AG08395 (cell line): ENCODE measurements at regions not wholly inside any gene's neighbourhood (a gene's known extent, or its start where the extent isn't known, plus 50 kb on each side); places are given as distances from the start of the nearest gene placed in this dataset.

Experiments used
- DNase-seq: peaks from one replicate; pipeline ENCODE4 v3.0.0; 2012; ENCODE audit warnings: mixed read lengths, low spot score

DNA sequence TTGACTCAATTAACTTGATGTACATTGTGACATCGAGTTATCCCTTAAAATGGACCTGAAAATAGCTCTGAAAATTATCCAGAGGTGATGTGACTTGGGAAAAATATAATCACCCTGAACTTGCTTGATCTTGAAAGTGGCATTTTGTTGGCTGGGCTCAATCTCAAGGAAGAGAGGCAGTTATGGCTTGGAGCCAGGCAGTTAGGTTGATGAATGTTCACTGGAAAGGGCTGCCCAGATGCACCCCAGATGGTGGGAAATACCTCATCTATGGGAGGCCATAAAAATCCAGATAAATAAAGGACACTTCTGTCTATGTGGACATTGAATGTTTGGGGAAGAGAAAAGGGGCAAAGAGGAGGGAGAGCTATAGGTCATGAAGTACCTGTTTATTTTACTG, 55.7 kb upstream of the OR5AN1 start:
- DNase-seq, result no peak

DNA sequence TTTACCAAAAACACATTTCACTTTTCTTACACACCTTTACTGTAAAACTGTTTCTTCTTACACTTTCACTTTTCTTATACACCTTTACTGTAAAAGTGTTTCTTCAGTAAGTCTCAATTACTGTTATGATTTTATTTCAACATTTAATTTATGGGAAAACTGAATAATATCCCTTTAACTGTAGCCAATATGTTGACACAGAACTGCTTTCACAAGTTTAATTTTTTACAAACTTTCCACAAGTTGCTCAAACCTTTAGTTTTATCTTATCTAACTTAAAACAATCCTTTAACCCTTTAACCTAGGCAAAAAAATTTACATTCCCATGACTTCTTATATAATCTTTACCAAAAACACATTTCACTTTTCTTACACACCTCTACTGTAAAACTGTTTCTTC, 63.3 kb upstream of the OR5AN1 start:
- no peak for DNase-seq

DNA sequence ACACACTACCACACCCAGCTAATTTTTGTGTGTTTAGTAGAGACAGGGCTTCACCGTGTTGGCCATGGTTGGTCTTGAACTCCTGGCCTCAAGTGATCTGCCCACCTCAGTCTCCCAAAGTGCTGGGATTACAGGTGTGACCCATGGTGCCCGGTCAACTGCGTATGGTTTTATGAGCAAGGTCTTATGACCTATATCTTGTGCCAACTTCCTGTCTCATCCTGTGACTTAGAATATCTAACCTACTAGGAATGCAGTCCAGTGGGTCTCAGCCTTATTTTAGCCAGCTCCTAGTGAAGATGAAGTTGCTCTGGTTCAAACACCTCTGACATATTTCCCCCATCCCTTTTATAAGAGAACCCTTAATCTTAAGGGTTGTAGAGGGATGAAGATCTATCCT, 66.1 kb upstream of the OR5AN1 start:
- DNase-seq, result no peak

DNA sequence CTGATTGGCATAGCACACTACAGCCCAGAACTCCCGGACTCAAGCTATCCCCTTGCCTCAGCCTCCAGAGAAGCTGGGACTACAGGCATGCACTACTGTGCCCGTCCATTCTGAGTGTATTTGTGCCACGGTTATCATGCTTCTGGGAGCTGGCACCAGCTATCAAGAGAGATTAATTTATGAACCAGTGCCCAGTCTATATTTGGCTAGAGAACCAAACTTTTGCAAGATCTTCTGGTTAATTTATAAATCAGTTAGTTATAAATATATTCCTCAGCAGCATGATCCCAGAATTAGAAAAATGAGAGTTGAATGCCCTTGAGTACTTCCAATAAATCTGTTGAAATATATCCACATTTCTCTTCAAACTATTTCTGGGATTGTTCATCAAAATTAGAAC, 67.5 kb upstream of the OR5AN1 start:
- no peak for DNase-seq

DNA sequence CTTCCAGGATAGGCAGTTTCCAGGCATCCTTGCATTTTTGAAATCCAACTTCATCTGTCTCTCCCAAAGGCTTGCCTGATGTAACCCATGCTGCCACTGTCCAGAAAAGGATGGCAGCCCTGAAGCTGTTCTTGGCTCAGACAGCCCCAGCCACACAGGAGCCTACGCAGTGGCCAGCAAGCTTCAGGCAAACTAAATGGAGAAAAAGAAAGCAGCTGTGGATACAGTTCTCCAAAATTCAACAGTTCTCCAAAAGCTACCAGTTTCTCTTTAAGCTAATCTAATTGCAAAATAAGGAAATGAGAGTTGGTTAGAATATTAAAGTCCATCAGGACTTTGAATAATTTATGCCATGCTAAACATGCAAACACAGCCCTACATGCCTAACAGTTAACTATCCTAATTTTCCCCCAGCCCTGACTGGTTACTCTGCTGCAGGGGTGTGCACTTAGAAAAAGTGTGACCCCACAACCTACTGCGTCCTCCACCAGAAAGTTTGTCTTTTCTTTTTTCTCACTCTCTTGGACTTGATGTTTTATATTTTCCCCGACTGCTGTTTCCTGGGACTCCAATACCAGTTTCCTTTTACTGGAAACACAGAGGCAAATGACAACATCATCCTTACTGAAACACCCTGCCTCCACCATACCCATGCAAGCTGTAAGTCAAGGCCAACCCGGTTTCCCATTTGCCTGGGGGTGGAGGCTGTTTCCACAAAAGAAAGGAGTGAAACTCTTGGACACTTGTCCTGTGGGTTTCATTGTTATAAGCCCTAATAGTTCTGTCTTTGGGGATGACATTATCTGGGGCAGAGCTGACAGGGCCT, 69.1 kb upstream of the OR5AN1 start:
- no peak for DNase-seq

DNA sequence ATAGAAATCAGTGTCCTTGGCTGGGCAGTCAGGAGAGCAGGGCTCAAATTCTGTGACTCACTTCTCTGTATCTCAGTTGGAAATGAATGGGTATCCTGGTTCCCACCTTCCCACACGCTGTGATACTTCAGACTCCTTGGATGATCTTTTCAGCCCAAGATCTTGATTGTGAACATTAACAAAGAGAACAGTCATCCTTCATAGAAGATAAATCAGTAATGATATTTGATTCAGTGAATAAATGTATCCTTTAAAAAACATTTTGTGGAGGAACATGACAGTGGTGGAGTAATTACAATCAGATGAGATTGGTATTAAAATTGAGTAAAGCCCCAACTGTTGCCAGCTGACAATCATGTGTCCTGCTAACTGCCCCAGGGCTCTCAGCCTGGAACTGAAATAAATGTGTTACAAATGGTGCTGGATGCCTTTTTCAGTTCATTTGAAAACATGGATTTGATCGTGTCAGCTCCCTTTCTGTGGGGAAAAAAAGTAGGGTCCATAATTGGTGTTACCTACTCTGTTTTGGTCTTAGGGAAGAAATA, 72.9 kb upstream of the OR5AN1 start:
- no peak for DNase-seq

DNA sequence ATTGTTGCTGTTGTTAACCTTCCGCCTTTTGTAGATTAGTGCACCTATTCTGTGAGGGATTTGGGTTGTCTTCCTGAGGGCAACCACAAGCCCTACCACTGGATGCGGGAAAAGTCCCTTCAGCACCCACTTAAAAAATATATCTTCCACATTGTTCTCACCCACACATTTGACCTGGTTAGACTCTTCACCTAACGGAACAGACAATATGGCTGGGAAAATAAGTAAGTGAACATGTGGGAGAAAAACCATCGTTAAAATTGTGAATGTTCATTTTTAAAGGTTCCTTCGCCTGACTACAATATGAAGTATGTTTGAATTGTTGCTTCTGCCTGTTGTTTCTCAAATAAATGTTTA, 72.0 kb upstream of the MPEG1 start:
- DNase-seq, result no peak

DNA sequence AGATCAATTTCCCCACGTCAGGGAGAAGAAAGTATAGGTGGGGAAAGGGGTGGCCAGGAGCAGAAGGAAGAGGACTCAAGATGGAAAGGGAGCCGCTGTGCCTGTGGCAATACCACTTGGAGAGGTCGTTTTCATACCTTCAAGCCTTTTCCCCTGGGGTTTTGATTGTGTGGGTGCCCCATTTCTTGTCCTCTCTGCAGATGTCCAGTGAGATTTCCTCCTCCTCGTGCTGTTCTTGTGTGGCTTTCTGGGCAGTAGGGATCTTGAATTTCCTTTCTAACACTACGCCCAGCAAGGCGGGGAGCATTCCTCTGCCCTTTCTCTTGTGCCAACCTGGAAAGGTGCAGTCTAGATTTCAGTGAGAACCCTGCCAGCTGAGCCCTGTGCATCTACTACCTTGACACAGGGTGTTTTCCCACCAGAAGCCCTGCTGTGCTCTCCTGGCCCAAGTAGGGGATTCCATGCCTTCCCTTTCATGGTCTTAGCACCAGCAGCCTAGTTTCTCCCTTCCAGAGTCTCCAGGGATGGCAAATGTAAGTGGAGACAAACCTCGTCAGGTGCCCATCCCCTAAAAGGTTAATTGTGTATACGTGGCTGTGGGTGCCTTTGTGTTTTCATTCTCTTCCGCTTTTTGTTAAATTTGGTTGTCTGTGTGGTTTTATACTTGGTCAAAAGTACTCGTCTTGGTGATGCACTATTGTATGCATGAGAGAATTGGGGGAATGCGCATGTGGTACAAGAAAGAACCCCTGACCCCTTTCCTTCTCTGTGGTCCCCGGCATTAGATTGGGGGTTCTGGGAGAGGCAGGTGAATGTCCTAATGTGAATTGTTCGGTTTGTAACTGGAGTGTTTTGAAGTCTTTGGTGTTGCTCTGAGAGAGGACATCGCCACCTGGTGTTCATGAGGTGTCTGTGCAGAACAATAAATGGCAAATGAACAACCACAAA, 71.4 kb upstream of the MPEG1 start:
- peak; percentile 58 for DNase-seq

DNA sequence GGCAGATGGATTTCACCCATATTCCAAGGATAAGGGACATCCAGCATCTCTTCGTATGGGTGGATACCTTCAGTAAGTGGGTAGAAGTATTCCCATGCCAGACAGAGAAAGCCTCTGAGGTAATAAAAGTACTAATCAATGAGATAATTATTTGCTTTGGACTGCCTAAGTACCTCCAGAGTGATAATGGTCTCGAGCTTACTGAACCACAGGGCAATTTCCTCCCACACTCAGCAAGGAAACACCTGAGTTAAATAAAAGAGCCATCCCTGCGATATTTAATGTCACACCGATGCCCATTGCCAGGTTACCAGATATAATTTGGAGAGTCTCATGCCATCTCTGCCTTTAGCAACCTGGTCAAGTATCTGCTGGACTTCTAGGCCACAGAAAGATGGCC, 70.6 kb upstream of the MPEG1 start:
- no peak for DNase-seq

DNA sequence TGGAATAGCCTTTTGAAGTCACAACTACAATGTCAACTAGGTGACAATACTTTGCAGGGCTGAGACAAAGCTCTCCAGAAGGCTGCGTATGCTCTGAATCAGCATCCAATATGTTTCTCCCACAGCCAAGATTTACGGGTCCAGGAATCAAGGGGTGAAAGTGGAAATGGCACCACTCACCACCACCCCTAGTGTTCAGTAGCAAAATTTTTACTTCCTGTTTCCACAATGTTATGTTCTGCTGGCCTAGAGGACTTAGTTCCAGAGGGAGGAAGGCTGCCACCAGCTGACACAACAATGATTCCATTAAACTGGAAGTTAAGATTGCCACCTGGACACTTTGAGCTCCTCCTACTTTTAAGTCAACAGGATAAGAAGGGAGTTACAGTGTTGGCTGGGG, 68.5 kb upstream of the MPEG1 start:
- DNase-seq, result no peak

DNA sequence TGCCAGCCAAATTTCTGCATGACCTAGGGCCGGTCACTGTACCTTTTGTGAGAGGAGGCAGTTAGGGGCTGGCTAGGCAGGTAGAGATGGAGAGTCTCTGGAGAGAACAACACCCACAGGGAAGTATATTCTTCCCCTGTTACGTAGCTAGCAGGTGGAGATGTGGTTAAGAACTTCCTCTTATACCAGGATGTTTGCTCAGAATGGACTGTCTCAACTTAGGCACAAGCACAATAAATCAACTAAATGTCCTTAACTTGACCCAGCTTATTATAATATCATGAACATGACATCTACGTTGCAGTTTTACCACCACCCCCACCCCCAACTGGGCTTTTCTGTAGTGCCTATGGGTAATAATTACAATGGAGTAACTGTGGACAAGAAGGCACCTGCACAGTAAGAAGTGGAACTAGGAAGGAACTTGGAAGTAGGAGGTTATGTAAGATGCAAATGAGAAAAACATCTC, 60.7 kb upstream of the MPEG1 start:
- DNase-seq, result no peak

DNA sequence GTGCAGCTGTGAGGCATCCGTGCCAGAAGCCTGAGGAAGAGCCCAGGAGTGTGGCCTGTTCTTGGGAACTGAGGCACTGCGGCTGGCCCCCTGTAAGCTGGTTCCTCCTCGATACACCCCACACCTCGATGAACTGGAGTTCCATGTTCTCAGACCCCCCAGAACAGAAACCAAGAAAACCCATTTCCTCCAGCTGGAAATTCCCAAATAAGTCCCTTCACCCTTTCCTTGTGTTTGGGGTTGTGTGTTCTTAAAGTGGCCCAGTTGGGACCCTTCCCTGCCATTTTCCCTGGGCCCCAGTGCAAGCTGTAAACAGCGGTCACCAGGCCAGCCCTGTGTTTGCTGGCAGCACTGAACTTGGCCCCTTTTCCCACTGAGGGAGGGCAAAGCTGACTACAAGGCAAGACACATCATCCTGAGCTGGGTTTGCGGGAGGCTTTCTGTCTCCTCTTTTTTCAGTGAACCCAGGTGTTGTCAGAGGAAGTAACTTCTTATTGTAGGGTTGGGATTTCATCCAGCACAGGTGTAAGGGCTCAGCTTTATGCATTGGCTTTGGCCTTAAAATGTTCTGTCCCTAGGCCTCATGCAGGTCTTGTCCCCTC, 60.1 kb upstream of the MPEG1 start:
- no peak for DNase-seq

DNA sequence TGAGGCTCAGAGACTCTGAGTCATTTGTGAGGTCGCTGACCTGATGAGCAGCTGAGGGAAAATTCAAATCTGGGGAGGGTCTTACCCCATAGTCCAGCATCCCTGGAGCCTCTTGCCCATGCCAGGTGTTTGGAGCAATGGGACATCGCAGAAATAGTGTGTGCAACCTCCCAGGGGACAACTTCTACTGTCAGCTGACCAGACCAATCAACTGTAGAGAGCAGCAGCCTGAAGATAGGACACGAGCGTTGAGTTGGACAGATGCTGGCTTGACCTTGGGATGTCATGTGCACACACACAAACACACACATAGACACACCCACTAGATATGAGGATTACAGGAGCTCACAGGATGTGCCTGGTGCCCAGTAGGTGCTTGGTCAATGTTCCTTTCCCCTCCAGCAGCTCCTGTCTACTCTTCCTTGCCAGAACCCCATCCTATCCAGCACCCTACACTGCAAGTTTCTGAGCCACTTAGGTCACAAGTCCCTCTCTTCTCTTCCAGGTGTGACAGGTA, 59.1 kb upstream of the MPEG1 start:
- DNase-seq, result no peak

DNA sequence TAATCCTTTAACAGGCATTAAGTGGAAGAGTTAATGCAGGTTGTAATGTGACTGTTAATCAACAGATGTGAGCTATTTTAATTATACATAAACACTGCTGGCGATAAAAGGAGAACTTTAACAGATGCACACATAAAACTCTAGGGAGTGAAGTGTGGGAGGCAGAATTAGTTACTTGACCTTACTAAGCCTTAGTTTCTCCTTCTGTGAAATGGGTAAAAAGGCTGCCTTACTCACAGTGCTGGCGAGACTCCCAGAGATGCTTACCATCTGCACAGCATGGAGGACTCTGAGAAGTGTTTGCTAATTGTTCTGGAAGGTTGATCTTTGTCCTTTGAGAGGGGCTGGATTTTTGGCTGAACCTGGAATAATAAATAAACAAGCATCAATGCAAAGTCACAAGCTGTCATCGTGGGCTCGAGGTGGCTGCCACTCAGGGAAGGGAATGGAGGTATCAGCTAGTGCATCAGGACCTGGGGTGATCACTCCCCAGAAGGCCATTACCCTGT, 58.6 kb upstream of the MPEG1 start:
- no peak for DNase-seq

DNA sequence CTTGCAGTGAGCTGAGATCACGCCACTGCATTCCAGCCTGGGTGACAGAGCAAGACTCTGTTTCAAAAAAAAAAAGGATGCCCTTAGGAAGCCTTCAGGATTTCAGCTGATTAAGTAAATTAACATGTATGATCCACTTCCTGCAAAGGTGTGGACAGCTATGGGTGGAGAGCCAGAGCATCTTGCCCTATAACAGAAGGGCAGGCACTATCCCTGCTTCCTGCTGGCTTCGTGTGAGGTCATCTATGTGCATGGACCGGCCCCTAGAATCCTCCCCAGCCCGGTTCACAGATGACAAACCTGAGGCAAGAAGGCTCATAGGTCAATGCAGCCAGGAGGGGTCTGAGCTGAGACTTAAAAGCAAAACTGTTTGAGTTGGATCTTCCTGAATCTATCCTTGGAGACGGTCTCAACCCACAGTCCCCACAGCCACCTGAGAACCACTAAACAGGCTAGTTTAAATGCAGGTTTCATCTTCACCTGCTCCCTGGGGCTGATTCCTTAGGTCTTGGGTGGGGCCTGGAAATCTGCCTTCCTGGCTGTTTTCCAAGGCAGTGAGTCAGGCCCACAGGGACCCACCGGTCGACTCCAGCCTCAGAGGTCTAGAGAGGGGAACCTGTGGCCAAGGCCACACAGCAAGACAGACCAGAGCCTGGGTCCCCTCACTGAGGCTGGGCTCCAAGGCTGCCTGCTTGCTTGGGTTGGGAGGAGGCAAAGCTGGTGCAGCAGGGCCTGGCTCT, 55.2 kb upstream of the MPEG1 start:
- no peak for DNase-seq

DNA sequence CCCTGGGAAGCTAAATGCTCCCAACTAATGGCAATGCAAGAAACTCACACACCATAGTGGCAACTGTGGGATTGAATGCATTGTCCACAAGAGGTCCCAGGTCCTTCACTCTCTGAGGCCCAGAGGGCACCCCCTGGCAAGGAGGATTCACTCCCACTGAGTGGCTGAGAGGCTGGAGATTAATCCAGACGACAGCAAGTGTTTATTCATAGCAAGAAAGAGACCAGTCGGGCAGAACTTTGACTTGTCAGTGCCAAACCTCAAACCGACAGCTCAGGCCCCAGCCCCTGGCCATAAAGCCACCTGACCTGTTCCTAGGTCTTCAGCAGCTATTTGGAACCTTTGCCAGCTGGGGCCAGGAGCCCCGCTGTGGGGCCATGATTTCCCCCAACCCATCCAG, 54.5 kb upstream of the MPEG1 start:
- DNase-seq, result no peak

DNA sequence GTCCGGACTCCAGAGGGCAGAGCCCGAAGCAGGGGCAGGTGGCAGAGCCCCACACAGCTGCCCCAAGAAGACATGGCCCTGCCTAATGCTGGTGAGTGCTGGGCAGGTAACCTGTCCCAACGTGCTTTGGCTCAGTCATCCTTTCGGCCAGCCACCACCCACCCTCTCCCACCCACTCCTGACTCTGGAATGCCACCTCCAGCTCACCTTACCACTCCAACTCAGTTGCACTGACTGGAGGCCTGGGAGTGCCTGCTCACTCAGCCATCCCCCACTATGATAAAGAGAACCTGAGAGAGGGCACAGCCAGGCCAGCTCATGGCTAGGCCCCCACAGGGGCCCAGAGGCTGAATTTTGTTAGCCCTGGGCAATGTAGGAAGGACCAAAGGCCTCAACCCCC, 53.8 kb upstream of the MPEG1 start:
- no peak for DNase-seq

DNA sequence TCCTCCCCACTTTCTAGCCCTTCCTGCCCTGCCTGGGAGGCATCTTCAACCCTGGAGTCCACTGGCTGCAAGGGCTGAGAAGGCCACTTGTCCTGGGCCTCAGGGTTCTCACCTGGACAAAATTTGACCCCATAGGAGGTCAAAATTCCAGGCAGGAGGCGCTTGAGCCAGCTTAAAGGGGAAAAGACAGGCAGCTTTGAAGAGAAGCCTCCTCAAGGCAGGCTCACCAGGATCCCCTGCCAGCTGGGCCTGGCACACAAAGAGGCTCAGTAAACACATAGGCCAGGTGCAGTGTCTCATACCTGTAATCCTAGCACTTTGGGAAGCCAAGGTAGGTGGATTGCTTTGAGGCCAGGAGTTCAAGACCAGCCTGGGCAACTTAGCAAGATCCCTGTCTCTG, 53.0 kb upstream of the MPEG1 start:
- DNase-seq, result no peak

DNA sequence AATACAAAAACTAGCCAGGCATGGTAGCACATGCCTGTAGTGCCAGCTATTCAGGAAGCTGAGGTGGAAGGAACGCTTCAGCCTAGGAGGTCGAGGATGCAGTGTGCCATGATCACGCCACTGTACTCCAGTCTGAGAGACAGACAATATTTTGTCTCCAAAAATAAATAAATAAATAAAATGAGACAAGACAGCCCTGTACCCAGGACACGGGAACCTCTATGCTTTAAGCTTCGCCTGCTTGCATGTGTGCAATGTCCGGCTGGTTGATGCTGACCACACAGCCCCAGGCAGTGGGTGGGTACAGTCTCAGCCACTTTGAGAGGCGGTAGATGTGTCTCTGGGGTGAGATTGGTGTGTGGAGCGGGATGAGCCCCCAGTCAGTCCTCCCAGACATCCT, 52.0 kb upstream of the MPEG1 start:
- no peak for DNase-seq

DNA sequence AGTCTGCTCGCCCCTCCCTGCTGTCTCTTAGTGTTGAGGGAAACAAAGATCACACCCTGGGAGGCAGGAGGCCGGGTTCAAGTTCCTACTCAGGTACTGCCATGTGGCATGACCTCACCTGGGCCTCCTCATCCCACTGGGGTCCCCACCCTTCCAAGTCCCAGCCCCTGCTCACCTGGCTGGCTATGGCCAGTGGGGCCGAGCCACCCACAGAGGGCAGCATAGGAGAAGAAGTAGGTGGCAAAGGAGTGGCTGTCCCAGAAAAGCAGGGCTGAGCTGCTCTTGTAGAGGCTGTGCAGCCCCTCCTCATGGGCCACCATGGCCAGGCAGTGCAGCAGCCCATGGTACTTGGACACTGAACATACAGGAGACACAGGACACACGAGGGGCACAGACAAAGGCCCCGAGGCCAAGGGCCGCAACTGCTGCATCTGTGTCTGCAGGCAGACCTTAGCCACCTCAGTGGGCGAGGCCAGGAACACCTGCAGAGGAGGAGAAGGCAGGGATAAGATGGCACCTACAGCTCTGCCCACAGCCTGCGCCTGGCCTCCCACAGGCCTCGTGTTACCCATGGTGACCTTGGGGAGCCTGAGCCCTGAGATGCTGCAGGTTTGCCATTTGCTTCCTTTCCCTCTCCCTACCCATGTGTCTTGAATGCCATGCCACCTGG, 50.6 kb upstream of the MPEG1 start:
- DNase-seq, result no peak
